A549 (cell line): ENCODE measurements at regions not wholly inside any gene's neighbourhood (a gene's known extent, or its start where the extent isn't known, plus 50 kb on each side); places are given as distances from the start of the nearest gene placed in this dataset.

ENCODE experiments used
- CHD2 ChIP-seq: fragments of 150-350 bp; IDR thresholded peaks from 2 replicates; pipeline ENCODE4 v1.6.1; 2014; ENCODE audit warnings: low read length; ENCODE audit not compliant: partially characterized antibody
- RCOR1 ChIP-seq: fragments of 150-350 bp; IDR thresholded peaks from 2 replicates; pipeline ENCODE4 v1.6.1; 2014; ENCODE audit warnings: antibody characterized with exemption, low read length, low read depth
- SREBF2 ChIP-seq: fragments of 450-650 bp; IDR thresholded peaks from 2 replicates; pipeline ENCODE4 v1.6.1; 2014; ENCODE audit warnings: mild to moderate bottlenecking, moderate library complexity
- TF ChIP-seq, protein P1 (sequence below): fragments of 200-600 bp; sonication (generic); IDR thresholded peaks from 2 replicates; pipeline ENCODE4 v1.6.1; 2016; ENCODE audit warnings: antibody characterized with exemption, mild to moderate bottlenecking, moderate library complexity
- TF ChIP-seq, protein P2 (sequence below): IDR thresholded peaks from 2 replicates; pipeline ENCODE4 v1.6.1; 2012

DNA sequence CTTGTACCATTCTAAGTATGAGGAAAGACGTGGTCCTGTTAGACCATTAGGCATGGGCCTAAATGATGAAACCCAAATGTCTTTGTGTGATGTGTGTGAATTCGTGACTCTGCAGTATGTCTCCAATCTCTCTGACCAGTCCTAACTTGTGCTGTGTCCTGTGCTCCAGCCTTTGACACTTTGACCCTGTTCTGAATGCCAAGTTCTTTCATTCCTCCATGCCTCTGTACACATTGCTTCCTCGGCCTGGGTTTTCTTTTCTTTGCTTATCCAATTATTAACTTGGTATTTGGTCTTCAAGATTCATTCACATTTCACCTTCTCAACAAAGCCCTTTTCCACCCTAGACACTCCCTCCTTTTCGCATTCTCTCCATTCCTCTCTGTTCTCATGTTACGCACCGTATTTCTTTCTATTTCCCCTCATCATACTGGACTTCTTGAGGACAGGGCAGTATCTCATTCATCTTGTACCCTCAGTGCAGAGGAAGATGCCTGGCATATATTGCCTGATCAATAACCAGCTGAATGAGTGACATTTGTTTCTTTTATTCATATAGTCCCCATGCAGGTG, 138.7 kb downstream of the F11 start:
- TF ChIP-seq, protein P1, sequence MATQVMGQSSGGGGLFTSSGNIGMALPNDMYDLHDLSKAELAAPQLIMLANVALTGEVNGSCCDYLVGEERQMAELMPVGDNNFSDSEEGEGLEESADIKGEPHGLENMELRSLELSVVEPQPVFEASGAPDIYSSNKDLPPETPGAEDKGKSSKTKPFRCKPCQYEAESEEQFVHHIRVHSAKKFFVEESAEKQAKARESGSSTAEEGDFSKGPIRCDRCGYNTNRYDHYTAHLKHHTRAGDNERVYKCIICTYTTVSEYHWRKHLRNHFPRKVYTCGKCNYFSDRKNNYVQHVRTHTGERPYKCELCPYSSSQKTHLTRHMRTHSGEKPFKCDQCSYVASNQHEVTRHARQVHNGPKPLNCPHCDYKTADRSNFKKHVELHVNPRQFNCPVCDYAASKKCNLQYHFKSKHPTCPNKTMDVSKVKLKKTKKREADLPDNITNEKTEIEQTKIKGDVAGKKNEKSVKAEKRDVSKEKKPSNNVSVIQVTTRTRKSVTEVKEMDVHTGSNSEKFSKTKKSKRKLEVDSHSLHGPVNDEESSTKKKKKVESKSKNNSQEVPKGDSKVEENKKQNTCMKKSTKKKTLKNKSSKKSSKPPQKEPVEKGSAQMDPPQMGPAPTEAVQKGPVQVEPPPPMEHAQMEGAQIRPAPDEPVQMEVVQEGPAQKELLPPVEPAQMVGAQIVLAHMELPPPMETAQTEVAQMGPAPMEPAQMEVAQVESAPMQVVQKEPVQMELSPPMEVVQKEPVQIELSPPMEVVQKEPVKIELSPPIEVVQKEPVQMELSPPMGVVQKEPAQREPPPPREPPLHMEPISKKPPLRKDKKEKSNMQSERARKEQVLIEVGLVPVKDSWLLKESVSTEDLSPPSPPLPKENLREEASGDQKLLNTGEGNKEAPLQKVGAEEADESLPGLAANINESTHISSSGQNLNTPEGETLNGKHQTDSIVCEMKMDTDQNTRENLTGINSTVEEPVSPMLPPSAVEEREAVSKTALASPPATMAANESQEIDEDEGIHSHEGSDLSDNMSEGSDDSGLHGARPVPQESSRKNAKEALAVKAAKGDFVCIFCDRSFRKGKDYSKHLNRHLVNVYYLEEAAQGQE, result no peak
- TF ChIP-seq SREBF2 (no peak), RCOR1 (no peak), CHD2 (no peak)
- TF ChIP-seq, protein P2, sequence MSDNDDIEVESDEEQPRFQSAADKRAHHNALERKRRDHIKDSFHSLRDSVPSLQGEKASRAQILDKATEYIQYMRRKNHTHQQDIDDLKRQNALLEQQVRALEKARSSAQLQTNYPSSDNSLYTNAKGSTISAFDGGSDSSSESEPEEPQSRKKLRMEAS, result no peak
